Tibial nerve (tissue), 4 donors: ENCODE measurements at regions not wholly inside any gene's neighbourhood (a gene's known extent, or its start where the extent isn't known, plus 50 kb on each side); places are given as distances from the start of the nearest gene placed in this dataset.

ENCODE experiments used
- DNase-seq, 2 donors: peaks; one replicate each; pipeline ENCODE4 v3.0.0-alpha.2; 2019; ENCODE audit warnings: low spot score in 2 of 2
- H3K27ac ChIP-seq, 4 donors: fragments of 200-600 bp; sonication (generic) in 3 of 4; one replicate each; pipeline ENCODE4 v1.5.1; 2017 to 2019; ENCODE audit warnings: mild to moderate bottlenecking in 1 of 4
- H3K27me3 ChIP-seq, 2 donors: fragments of 200-600 bp; sonication (generic) in 1 of 2; one replicate each; pipeline versions ENCODE4 v1.5.1 to v1.6.0; 2017 to 2019
- H3K36me3 ChIP-seq, 3 donors: fragments of 200-600 bp; sonication (generic); one replicate each; pipeline ENCODE4 v1.5.1; 2018 to 2019
- H3K4me1 ChIP-seq, 4 donors: fragments of 200-600 bp; sonication (generic) in 3 of 4; one replicate each; pipeline ENCODE4 v1.5.1; 2017 to 2019
- H3K4me3 ChIP-seq, 4 donors: fragments of 200-600 bp; sonication (generic) in 3 of 4; one replicate each; pipeline ENCODE4 v1.5.1; 2017 to 2019; ENCODE audit warnings: mild to moderate bottlenecking in 1 of 4, moderate library complexity in 1 of 4
- H3K9me3 ChIP-seq, 4 donors: fragments of 200-600 bp; sonication (generic) in 3 of 4; one replicate each; pipeline ENCODE4 v1.5.1; 2017 to 2019
- CTCF ChIP-seq, 5 experiments: fragments of 200-600 bp in 3 of 5; fragments of 450-650 bp in 2 of 5; sonication (generic) in 3 of 5; IDR thresholded peaks; one replicate each; pipeline ENCODE4 v1.5.1; 2016 to 2019; ENCODE audit warnings: antibody characterized with exemption in 5 of 5, mild to moderate bottlenecking in 3 of 5, moderate library complexity in 2 of 5
- EP300 ChIP-seq, 2 donors: sonication (generic); formaldehyde crosslinking; IDR thresholded peaks; one replicate each; pipeline ENCODE4 v1.6.1; 2017; ENCODE audit warnings: antibody characterized with exemption in 2 of 2, mild to moderate bottlenecking in 1 of 2
- POLR2A ChIP-seq, 2 donors: fragments of 450-650 bp; IDR thresholded peaks; one replicate each; pipeline ENCODE4 v1.6.1; 2017; ENCODE audit warnings: antibody characterized with exemption in 2 of 2, mild to moderate bottlenecking in 2 of 2, moderate library complexity in 2 of 2
- WGBS, 2 donors: methylation state at CpG; one replicate each; pipeline ENCODE4 v1.1.5; 2018; 5-methylcytosine and 5-hydroxymethylcytosine counted together

GRCh38 chr5:54361691-54362411 lies 51.5 kb upstream of the ARL15 start:
- 82 to 85% methylated on average over 6 of the region's 6 CpGs for WGBS, 2 donors
- Histone ChIP-seq H3K36me3 (no peaks in the 10 kb centered on the region), H3K4me1 (no peaks in the 10 kb centered on the region), H3K9me3 (no peaks in the 10 kb centered on the region), H3K27me3 (no peaks in the 10 kb centered on the region), H3K27ac (no peak overlapping the region), H3K4me3 (no peak overlapping the region)
- DNase-seq = no peak
- TF ChIP-seq EP300 (IDR thresholded peaks at IDR 0.05) (no peak), POLR2A (IDR thresholded peaks at IDR 0.05) (no peak), CTCF (IDR thresholded peaks at IDR 0.05) (no peak)

- WGBS, 2 donors = 80% methylated on average over 2 of the region's 2 CpGs
These were observed 50.7 kb upstream of the ARL15 start for GRCh38 chr5:54360925-54361662.

More at GRCh38 chr5:54360925-54361662, 50.7 kb upstream of the ARL15 start:
- no peak for DNase-seq
- Histone ChIP-seq H3K36me3 (no peaks in the 10 kb centered on the region), H3K4me1 (no peaks in the 10 kb centered on the region), H3K9me3 (no peaks in the 10 kb centered on the region), H3K27me3 (no peaks in the 10 kb centered on the region), H3K27ac (no peak overlapping the region), H3K4me3 (no peak overlapping the region)
- TF ChIP-seq CTCF (IDR thresholded peaks at IDR 0.05) (no peak), POLR2A (IDR thresholded peaks at IDR 0.05) (no peak)
